ENCODE measurements at regions not wholly inside any gene's neighbourhood (a gene's known extent, or its start where the extent isn't known, plus 50 kb on each side); places are given as distances from the start of the nearest gene placed in this dataset.

DNA sequence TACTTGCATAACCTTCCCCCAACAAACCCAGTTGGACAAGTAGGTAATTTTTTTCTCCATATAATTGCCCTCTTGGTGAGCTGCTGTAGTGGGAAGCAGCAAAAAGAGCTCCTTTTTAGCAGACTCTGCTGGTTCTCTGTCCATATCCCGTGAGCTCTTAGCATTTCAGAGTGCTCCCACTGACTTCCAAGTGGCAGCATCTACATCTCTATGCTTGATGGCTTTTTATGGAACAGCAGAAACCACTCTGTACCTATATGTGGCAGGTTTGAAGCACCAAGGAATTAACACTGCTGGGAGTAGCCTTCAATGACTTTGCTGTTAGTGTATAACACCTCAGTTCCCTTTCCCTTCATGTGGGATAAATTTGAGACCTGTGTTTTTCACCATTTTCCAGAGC lies 168.4 kb upstream of the NHS start:
- H3K9ac ChIP-seq: no peak overlapping the region
- CTCF ChIA-PET: interaction anchor here (0.7 to 1.2 kb wide), 2 partner anchors 9 to 36 kb away, joined by 3 read pairs; no protein-coding TSS in a partner anchor

DNA sequence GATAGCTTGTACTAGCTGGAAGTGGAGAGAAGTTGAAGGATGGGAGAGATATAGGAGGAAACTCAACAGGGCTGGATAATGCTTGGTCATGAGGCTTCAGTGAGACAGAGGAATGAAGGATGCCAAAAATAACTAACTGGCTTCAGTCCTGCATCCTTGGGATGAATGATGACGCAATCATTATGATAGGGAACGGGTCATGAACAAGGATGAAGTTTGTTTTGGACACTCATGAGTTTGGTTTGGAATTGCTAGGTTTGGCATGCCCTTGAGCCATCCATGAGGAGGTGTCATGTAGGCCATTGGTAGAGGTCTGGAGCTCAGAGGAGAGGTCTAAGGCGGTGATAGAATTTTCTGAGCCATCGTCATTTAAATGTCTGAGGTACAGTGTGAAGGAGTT lies 160.0 kb upstream of the NHS start:
- no peaks in the 10 kb centered on the region for H3K9me3 ChIP-seq
- POLR2A ChIA-PET: no interaction called here
- no peaks in the 10 kb centered on the region for H3K27me3 ChIP-seq (ENCODE audit: insufficient read depth)
- H3K4me2 ChIP-seq: no peak overlapping the region
- H3K9ac ChIP-seq: no peak overlapping the region
- CTCF ChIA-PET: interaction anchor here (0.6 kb wide), 1 partner anchor 490 kb away, joined by 3 read pairs; no protein-coding TSS in a partner anchor
- no peaks in the 10 kb centered on the region for H3K36me3 ChIP-seq (replicated peaks in 1 of 2; ENCODE audit: control insufficient read depth in 1 of 2, insufficient read depth in 2 of 2, low read length in 1 of 2)
- TF ChIP-seq YY1 (IDR thresholded peaks at IDR 0.05; ENCODE audit: low read depth) (no peak), FOXM1 (IDR thresholded peaks at IDR 0.05; ENCODE audit: low read depth) (no peak), POLR2AphosphoS5 (IDR thresholded peaks at IDR 0.05; ENCODE audit: low read depth, low read length) (no peak), EP300 (IDR thresholded peaks at IDR 0.05; ENCODE audit: borderline replicate concordance in 1 of 2, low read depth in 1 of 2, low read length in 1 of 2) (no peak), RFX5 (IDR thresholded peaks at IDR 0.05; ENCODE audit: low read length) (no peak), MEF2A (IDR thresholded peaks at IDR 0.05; ENCODE audit: borderline replicate concordance, low read depth) (no peak), TEAD4 (IDR thresholded peaks at IDR 0.05; ENCODE audit: borderline replicate concordance, insufficient read depth) (no peak), TCF12 (IDR thresholded peaks at IDR 0.05) (no peak), TAF1 (IDR thresholded peaks at IDR 0.05; ENCODE audit: borderline replicate concordance, low read depth, low read length) (no peak), MXI1 (IDR thresholded peaks at IDR 0.05; ENCODE audit: low read depth, low read length) (no peak), JUND (IDR thresholded peaks at IDR 0.05) (no peak), RXRA (IDR thresholded peaks at IDR 0.05; ENCODE audit: borderline replicate concordance, low read depth) (no peak)
- TF ChIP-seq, protein P1, sequence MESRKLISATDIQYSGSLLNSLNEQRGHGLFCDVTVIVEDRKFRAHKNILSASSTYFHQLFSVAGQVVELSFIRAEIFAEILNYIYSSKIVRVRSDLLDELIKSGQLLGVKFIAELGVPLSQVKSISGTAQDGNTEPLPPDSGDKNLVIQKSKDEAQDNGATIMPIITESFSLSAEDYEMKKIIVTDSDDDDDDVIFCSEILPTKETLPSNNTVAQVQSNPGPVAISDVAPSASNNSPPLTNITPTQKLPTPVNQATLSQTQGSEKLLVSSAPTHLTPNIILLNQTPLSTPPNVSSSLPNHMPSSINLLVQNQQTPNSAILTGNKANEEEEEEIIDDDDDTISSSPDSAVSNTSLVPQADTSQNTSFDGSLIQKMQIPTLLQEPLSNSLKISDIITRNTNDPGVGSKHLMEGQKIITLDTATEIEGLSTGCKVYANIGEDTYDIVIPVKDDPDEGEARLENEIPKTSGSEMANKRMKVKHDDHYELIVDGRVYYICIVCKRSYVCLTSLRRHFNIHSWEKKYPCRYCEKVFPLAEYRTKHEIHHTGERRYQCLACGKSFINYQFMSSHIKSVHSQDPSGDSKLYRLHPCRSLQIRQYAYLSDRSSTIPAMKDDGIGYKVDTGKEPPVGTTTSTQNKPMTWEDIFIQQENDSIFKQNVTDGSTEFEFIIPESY (IDR thresholded peaks at IDR 0.05; ENCODE audit: borderline replicate concordance, low read depth): no peak
- TF ChIP-seq, protein P2, sequence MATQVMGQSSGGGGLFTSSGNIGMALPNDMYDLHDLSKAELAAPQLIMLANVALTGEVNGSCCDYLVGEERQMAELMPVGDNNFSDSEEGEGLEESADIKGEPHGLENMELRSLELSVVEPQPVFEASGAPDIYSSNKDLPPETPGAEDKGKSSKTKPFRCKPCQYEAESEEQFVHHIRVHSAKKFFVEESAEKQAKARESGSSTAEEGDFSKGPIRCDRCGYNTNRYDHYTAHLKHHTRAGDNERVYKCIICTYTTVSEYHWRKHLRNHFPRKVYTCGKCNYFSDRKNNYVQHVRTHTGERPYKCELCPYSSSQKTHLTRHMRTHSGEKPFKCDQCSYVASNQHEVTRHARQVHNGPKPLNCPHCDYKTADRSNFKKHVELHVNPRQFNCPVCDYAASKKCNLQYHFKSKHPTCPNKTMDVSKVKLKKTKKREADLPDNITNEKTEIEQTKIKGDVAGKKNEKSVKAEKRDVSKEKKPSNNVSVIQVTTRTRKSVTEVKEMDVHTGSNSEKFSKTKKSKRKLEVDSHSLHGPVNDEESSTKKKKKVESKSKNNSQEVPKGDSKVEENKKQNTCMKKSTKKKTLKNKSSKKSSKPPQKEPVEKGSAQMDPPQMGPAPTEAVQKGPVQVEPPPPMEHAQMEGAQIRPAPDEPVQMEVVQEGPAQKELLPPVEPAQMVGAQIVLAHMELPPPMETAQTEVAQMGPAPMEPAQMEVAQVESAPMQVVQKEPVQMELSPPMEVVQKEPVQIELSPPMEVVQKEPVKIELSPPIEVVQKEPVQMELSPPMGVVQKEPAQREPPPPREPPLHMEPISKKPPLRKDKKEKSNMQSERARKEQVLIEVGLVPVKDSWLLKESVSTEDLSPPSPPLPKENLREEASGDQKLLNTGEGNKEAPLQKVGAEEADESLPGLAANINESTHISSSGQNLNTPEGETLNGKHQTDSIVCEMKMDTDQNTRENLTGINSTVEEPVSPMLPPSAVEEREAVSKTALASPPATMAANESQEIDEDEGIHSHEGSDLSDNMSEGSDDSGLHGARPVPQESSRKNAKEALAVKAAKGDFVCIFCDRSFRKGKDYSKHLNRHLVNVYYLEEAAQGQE (IDR thresholded peaks at IDR 0.05; ENCODE audit: low read depth, low read length): no peak
- no peak overlapping the region for H3K4me3 ChIP-seq (ENCODE audit: low read depth in 2 of 2, low read length in 1 of 2)
- H3K9me2 ChIP-seq: no peaks in the 10 kb centered on the region
- H3K27ac ChIP-seq (ENCODE audit: low read depth in 2 of 2, low read length in 1 of 2): no peak overlapping the region
- 15% methylated on average over 4 of the region's 4 CpGs for WGBS (ENCODE audit: low lambda C conversion rate)
- H3F3A ChIP-seq (replicated peaks; ENCODE audit: insufficient read depth): no peaks in the 10 kb centered on the region
- H2AFZ ChIP-seq (ENCODE audit: low read depth): no peak overlapping the region
- H4K20me1 ChIP-seq (ENCODE audit: insufficient read depth): no peaks in the 10 kb centered on the region
- no peak for DNase-seq
- H3K4me1 ChIP-seq (ENCODE audit: control insufficient read depth in 1 of 2, insufficient read depth in 2 of 2, low read depth in 1 of 2, low read length in 1 of 2): no peaks in the 10 kb centered on the region
- no peaks in the 10 kb centered on the region for H3K79me2 ChIP-seq (ENCODE audit: insufficient read depth)

More for the DNA sequence above, 168.4 kb upstream of the NHS start:
- Histone ChIP-seq H3F3A (replicated peaks; ENCODE audit: insufficient read depth) (no peaks in the 10 kb centered on the region), H3K27ac (ENCODE audit: low read depth in 2 of 2, low read length in 1 of 2) (no peak overlapping the region), H3K79me2 (ENCODE audit: insufficient read depth) (no peaks in the 10 kb centered on the region), H3K27me3 (ENCODE audit: insufficient read depth) (no peaks in the 10 kb centered on the region), H3K36me3 (replicated peaks in 1 of 2; ENCODE audit: control insufficient read depth in 1 of 2, insufficient read depth in 2 of 2, low read length in 1 of 2) (no peaks in the 10 kb centered on the region), H3K4me3 (ENCODE audit: low read depth in 2 of 2, low read length in 1 of 2) (no peak overlapping the region), H3K9me2 (no peaks in the 10 kb centered on the region), H3K4me2 (no peak overlapping the region), H4K20me1 (ENCODE audit: insufficient read depth) (no peaks in the 10 kb centered on the region), H3K4me1 (ENCODE audit: control insufficient read depth in 1 of 2, insufficient read depth in 2 of 2, low read depth in 1 of 2, low read length in 1 of 2) (no peaks in the 10 kb centered on the region), H2AFZ (ENCODE audit: low read depth) (no peak overlapping the region), H3K9me3 (no peaks in the 10 kb centered on the region)
- no peak for DNase-seq
- POLR2A ChIA-PET: no interaction called here
- 0% methylated on average over 1 of the region's 1 CpG for WGBS (ENCODE audit: low lambda C conversion rate)
- TF ChIP-seq ELF1 (IDR thresholded peaks at IDR 0.05) (no peak), EP300 (IDR thresholded peaks at IDR 0.05; ENCODE audit: borderline replicate concordance in 1 of 2, low read depth in 1 of 2, low read length in 1 of 2) (no peak), MEF2A (IDR thresholded peaks at IDR 0.05; ENCODE audit: borderline replicate concordance, low read depth) (no peak), SIN3A (IDR thresholded peaks at IDR 0.05; ENCODE audit: borderline replicate concordance, low read depth, low read length) (no peak)
- TF ChIP-seq, protein P3, sequence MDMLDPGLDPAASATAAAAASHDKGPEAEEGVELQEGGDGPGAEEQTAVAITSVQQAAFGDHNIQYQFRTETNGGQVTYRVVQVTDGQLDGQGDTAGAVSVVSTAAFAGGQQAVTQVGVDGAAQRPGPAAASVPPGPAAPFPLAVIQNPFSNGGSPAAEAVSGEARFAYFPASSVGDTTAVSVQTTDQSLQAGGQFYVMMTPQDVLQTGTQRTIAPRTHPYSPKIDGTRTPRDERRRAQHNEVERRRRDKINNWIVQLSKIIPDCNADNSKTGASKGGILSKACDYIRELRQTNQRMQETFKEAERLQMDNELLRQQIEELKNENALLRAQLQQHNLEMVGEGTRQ (IDR thresholded peaks at IDR 0.05; ENCODE audit: borderline replicate concordance, low read depth, low read length): no peak
- TF ChIP-seq, protein P4, sequence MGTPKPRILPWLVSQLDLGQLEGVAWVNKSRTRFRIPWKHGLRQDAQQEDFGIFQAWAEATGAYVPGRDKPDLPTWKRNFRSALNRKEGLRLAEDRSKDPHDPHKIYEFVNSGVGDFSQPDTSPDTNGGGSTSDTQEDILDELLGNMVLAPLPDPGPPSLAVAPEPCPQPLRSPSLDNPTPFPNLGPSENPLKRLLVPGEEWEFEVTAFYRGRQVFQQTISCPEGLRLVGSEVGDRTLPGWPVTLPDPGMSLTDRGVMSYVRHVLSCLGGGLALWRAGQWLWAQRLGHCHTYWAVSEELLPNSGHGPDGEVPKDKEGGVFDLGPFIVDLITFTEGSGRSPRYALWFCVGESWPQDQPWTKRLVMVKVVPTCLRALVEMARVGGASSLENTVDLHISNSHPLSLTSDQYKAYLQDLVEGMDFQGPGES (IDR thresholded peaks at IDR 0.05; ENCODE audit: low read depth, low read length): no peak
- TF ChIP-seq, protein P5, sequence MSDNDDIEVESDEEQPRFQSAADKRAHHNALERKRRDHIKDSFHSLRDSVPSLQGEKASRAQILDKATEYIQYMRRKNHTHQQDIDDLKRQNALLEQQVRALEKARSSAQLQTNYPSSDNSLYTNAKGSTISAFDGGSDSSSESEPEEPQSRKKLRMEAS (IDR thresholded peaks at IDR 0.05; ENCODE audit: low read depth): no peak
